ENCODE measurements at regions not wholly inside any gene's neighbourhood (a gene's known extent, or its start where the extent isn't known, plus 50 kb on each side); places are given as distances from the start of the nearest gene placed in this dataset.

- no peak for TF ChIP-seq CTCF (IDR thresholded peaks at IDR 0.05)
- ATAC-seq (ENCODE audit: low FRiP score) (no peak), DNase-seq (ENCODE audit: low spot score) (no peak)
Measured at GRCh38 chr2:160602073-160602472, 108.5 kb upstream of the RBMS1 start.

- DNase-seq (ENCODE audit: low spot score) (no peak), ATAC-seq (ENCODE audit: low FRiP score) (no peak)
- TF ChIP-seq CTCF (IDR thresholded peaks at IDR 0.05), result no peak
Measured at GRCh38 chr2:160603771-160604510, 110.3 kb upstream of the RBMS1 start.

- DNase-seq (ENCODE audit: low spot score) (no peak), ATAC-seq (ENCODE audit: low FRiP score) (no peak)
- TF ChIP-seq CTCF (IDR thresholded peaks at IDR 0.05), result no peak
Measured at GRCh38 chr2:160606341-160606740, 112.7 kb upstream of the RBMS1 start.

- DNase-seq (ENCODE audit: low spot score), result no peak
- TF ChIP-seq CTCF (IDR thresholded peaks at IDR 0.05), result no peak
- ATAC-seq (ENCODE audit: low FRiP score), result no peak
Measured at GRCh38 chr2:160608599-160608998, 115.0 kb upstream of the RBMS1 start.

- ATAC-seq (ENCODE audit: low FRiP score) (no peak), DNase-seq (ENCODE audit: low spot score) (no peak)
- no peak for TF ChIP-seq CTCF (IDR thresholded peaks at IDR 0.05)
Measured at GRCh38 chr2:160609346-160609745, 115.7 kb upstream of the RBMS1 start.

- no peak for DNase-seq (ENCODE audit: low spot score)
- no peak for ATAC-seq (ENCODE audit: low FRiP score)
- no peak for TF ChIP-seq CTCF (IDR thresholded peaks at IDR 0.05)
Measured at GRCh38 chr2:160610041-160610440, 116.4 kb upstream of the RBMS1 start.

- TF ChIP-seq CTCF (IDR thresholded peaks at IDR 0.05), result no peak
- DNase-seq (ENCODE audit: low spot score), result no peak
- ATAC-seq (ENCODE audit: low FRiP score), result no peak
Measured at GRCh38 chr2:160612266-160612856, 118.8 kb upstream of the RBMS1 start.

Measured in omental fat pad (tissue), 3 donors.